ENCODE measurements at regions not wholly inside any gene's neighbourhood (a gene's known extent, or its start where the extent isn't known, plus 50 kb on each side); places are given as distances from the start of the nearest gene placed in this dataset.

- no peak overlapping the region for H3K27ac ChIP-seq
Measured at GRCh38 chr15:60118146-60118545, 114.0 kb downstream of the FOXB1 start.

GRCh38 chr15:60118626-60119025, 114.5 kb downstream of the FOXB1 start:
- no peak overlapping the region for H3K27ac ChIP-seq
- no peak for TF ChIP-seq CTCF (conservative IDR thresholded peaks at IDR 0.05)
- no peak for TF ChIP-seq ZFX (IDR thresholded peaks at IDR 0.05)

More at GRCh38 chr15:60118146-60118545, 114.0 kb downstream of the FOXB1 start:
- TF ChIP-seq CTCF (conservative IDR thresholded peaks at IDR 0.05) = no peak
- TF ChIP-seq ZFX (IDR thresholded peaks at IDR 0.05) = no peak

- H3K27ac ChIP-seq = no peak overlapping the region
- no peak for TF ChIP-seq ZFX (IDR thresholded peaks at IDR 0.05)
- TF ChIP-seq CTCF (conservative IDR thresholded peaks at IDR 0.05) = no peak
Measured at GRCh38 chr15:60119101-60119500, 115.0 kb downstream of the FOXB1 start.

- H3K27ac ChIP-seq = no peak overlapping the region
- TF ChIP-seq ZFX (IDR thresholded peaks at IDR 0.05) (no peak), CTCF (conservative IDR thresholded peaks at IDR 0.05) (no peak)
Measured at GRCh38 chr15:60120100-60120499, 116.0 kb downstream of the FOXB1 start.

- TF ChIP-seq ZFX (IDR thresholded peaks at IDR 0.05) (no peak), CTCF (conservative IDR thresholded peaks at IDR 0.05) (no peak)
- H3K27ac ChIP-seq = no peak overlapping the region
Measured at GRCh38 chr15:60121845-60122244, 117.7 kb downstream of the FOXB1 start.

GRCh38 chr15:60122691-60123090, 118.6 kb downstream of the FOXB1 start:
- no peak overlapping the region for H3K27ac ChIP-seq
- TF ChIP-seq CTCF (conservative IDR thresholded peaks at IDR 0.05) (no peak), ZFX (IDR thresholded peaks at IDR 0.05) (no peak)

- TF ChIP-seq ZFX (IDR thresholded peaks at IDR 0.05) (no peak), CTCF (conservative IDR thresholded peaks at IDR 0.05) (no peak)
- no peak overlapping the region for H3K27ac ChIP-seq
Measured at GRCh38 chr15:60124460-60125070, 120.5 kb downstream of the FOXB1 start.

Measured in C4-2B (cell line).